PC-3 (cell line): ENCODE measurements at regions not wholly inside any gene's neighbourhood (a gene's known extent, or its start where the extent isn't known, plus 50 kb on each side); places are given as distances from the start of the nearest gene placed in this dataset.

Experiments used
- CTCF ChIP-seq: fragments of 300-600 bp; sonication (generic); conservative IDR thresholded peaks from 2 replicates; pipeline ENCODE4 v1.5.1; 2017; ENCODE audit warnings: antibody characterized with exemption, low read depth, mild to moderate bottlenecking, low read length
- EZH2 ChIP-seq: fragments of 300-600 bp; sonication (generic); IDR thresholded peaks from one replicate; pipeline ENCODE4 v1.6.1; 2017; ENCODE audit warnings: antibody characterized with exemption, mild to moderate bottlenecking, low read length; ENCODE audit not compliant: unreplicated experiment

GRCh38 chr11:19607656-19608360 is 104.8 kb upstream of the NAV2 start:
- TF ChIP-seq EZH2 = no peak
- TF ChIP-seq CTCF = no peak
